A673 (cell line): ENCODE measurements at regions not wholly inside any gene's neighbourhood (a gene's known extent, or its start where the extent isn't known, plus 50 kb on each side); places are given as distances from the start of the nearest gene placed in this dataset.

ENCODE experiments used
- EZH2 ChIP-seq: fragments of 200-600 bp; sonication (generic); IDR thresholded peaks from 2 replicates; pipeline ENCODE4 v1.6.1; 2017; ENCODE audit warnings: borderline replicate concordance, low read depth, mild to moderate bottlenecking, mixed read lengths, antibody characterized with exemption, low read length; ENCODE audit not compliant: poor library complexity, severe bottlenecking
- TF ChIP-seq, protein P1 (sequence below): fragments of 300-800, 200-600 bp; sonication (generic); conservative IDR thresholded peaks from 2 replicates; pipeline ENCODE4 v1.5.1; 2017; ENCODE audit warnings: low read depth, mild to moderate bottlenecking, antibody characterized with exemption, low read length, moderate library complexity, mixed read lengths

DNA sequence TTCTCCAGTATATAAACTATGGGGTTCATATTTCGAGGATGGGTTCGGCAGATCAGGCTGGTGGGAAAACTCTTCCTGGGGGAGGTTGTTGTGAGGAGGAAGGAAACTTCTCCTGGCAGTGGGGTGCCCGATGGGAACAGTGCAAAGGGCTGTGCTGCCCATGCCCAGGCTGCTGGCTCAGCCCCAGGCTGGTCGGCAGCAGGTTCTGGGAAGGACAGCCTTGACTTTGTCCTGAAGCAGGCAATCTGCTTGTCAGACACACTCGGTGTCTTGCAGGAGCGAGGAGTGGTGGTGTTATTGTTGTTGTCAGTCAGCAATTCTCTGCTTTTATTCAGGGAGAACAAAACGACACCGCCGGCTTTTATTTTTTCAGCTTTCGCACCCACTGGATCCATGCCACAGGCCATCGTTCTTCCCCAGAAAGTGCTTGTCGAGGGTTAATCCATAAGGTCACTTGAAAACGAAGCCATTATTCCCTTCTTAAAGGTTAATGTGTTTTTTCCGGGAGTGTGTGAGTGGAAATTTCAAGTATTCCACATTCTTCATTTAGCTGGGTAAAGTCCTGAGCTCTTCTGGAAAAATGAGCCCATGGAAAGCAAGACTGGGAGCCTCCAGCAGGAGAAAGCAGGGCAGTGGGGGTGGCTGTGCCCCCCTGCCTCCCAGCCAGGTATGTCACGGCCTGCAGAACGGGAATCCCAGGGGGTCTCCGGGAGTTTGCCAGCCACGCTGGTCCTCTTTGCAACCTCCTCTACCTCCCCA, 57.0 kb upstream of the STX16 start:
- TF ChIP-seq, protein P1, sequence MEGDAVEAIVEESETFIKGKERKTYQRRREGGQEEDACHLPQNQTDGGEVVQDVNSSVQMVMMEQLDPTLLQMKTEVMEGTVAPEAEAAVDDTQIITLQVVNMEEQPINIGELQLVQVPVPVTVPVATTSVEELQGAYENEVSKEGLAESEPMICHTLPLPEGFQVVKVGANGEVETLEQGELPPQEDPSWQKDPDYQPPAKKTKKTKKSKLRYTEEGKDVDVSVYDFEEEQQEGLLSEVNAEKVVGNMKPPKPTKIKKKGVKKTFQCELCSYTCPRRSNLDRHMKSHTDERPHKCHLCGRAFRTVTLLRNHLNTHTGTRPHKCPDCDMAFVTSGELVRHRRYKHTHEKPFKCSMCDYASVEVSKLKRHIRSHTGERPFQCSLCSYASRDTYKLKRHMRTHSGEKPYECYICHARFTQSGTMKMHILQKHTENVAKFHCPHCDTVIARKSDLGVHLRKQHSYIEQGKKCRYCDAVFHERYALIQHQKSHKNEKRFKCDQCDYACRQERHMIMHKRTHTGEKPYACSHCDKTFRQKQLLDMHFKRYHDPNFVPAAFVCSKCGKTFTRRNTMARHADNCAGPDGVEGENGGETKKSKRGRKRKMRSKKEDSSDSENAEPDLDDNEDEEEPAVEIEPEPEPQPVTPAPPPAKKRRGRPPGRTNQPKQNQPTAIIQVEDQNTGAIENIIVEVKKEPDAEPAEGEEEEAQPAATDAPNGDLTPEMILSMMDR: no peak
- no peak for TF ChIP-seq EZH2
